LNCaP clone FGC (cell line): ENCODE measurements at regions not wholly inside any gene's neighbourhood (a gene's known extent, or its start where the extent isn't known, plus 50 kb on each side); places are given as distances from the start of the nearest gene placed in this dataset.

Experiments
- DNase-seq: peaks from one replicate; pipeline ENCODE4 v3.0.0-alpha.2; 2011; ENCODE audit warnings: low read depth
- H3K4me3 ChIP-seq: 2 replicates; pipeline ENCODE4 v1.5.1; 2011; ENCODE audit warnings: mild to moderate bottlenecking, low read depth, low read length, control low read depth
- TF ChIP-seq, protein P1 (sequence below): IDR thresholded peaks from 2 replicates; pipeline ENCODE4 v1.5.1; 2012; ENCODE audit warnings: mild to moderate bottlenecking; ENCODE audit not compliant: control insufficient read depth, insufficient read depth; ENCODE audit errors: extremely low read depth

DNA sequence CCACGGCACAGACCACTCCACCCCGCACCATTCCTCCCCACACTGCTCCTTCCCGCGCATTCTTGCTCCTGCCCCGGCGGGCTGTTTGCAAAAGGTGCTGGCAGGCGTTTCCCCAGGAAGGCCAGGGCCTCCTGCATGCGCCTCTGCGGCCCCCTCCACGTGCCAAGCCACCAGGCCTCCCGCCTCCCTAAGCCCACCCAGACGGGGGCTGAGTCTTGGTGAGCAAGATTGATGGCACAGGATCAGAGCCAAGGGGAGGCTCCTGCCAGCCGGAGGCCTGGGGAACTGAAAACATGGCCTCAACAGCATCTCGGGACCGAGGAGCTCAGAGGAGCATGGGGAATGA is 328.3 kb upstream of the DIO3 start:
- no peak overlapping the region for H3K4me3 ChIP-seq
- DNase-seq = no peak
- TF ChIP-seq, protein P1, sequence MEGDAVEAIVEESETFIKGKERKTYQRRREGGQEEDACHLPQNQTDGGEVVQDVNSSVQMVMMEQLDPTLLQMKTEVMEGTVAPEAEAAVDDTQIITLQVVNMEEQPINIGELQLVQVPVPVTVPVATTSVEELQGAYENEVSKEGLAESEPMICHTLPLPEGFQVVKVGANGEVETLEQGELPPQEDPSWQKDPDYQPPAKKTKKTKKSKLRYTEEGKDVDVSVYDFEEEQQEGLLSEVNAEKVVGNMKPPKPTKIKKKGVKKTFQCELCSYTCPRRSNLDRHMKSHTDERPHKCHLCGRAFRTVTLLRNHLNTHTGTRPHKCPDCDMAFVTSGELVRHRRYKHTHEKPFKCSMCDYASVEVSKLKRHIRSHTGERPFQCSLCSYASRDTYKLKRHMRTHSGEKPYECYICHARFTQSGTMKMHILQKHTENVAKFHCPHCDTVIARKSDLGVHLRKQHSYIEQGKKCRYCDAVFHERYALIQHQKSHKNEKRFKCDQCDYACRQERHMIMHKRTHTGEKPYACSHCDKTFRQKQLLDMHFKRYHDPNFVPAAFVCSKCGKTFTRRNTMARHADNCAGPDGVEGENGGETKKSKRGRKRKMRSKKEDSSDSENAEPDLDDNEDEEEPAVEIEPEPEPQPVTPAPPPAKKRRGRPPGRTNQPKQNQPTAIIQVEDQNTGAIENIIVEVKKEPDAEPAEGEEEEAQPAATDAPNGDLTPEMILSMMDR = no peak

DNA sequence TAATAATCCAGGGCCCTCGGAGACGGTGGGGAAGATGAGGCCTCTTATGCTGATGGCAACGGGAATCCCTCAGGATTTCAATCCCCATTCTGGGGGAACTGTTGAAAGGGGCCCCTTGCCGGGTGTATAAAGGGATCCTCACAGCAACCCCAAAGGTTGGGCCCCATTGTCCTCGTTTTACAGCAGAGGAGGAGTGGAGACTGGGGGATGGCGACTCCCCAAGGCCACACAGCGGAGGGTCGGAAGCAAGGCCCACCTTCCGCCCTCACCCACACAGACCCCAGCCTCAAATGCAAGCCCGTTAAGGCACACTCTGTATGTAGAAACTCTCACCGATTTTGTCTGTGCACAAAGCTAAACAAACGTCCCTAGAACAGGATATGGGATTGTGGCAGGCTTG is 327.9 kb upstream of the DIO3 start:
- TF ChIP-seq, protein P1 = no peak
- H3K4me3 ChIP-seq = no peak overlapping the region

GRCh38 chr14:101233808-101234207 is 327.5 kb upstream of the DIO3 start:
- DNase-seq = no peak
- TF ChIP-seq, protein P1 = no peak

More for the DNA sequence above, 327.9 kb upstream of the DIO3 start:
- no peak for DNase-seq

DNA sequence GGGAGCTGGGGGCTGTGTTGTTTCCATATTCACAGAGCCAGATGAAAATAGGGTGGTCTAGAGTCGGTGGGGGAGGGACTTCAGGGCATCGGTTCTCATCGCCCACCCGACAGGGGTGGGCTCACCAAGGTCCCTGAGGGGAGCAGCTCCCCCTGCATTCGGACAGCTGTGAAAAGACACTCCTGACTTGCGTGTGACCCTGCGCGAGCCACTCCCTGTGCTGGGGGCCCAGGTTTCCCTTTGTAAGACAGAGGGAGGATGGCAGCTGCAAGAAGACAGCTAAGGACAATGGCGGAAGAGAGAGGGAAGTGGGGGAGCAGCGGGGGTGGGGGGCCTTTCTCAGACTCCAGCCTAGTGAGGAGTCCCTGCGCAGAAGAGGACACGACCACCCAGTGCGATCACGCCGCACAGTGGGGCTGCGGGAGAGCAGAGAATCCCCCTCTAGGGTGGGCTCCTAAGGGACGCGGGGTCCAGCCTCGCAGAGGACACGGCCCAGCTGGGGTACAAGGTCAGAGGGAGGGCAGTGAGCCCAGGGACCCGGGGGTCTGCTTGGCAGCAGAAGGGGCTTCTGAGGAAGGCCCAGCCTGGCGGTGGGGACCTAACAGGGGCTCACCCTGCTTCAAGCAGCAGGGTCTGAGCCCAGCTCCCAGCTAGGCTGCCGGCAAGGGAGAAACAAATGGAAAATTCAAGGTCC is 326.9 kb upstream of the DIO3 start:
- H3K4me3 ChIP-seq = no peak overlapping the region
- DNase-seq = no peak
- TF ChIP-seq, protein P1 = no peak

More at GRCh38 chr14:101233808-101234207, 327.5 kb upstream of the DIO3 start:
- H3K4me3 ChIP-seq = no peak overlapping the region

- DNase-seq = no peak
- no peak overlapping the region for H3K4me3 ChIP-seq
- TF ChIP-seq, protein P1 = no peak
Measured at GRCh38 chr14:101234999-101235334, 326.3 kb upstream of the DIO3 start.

DNA sequence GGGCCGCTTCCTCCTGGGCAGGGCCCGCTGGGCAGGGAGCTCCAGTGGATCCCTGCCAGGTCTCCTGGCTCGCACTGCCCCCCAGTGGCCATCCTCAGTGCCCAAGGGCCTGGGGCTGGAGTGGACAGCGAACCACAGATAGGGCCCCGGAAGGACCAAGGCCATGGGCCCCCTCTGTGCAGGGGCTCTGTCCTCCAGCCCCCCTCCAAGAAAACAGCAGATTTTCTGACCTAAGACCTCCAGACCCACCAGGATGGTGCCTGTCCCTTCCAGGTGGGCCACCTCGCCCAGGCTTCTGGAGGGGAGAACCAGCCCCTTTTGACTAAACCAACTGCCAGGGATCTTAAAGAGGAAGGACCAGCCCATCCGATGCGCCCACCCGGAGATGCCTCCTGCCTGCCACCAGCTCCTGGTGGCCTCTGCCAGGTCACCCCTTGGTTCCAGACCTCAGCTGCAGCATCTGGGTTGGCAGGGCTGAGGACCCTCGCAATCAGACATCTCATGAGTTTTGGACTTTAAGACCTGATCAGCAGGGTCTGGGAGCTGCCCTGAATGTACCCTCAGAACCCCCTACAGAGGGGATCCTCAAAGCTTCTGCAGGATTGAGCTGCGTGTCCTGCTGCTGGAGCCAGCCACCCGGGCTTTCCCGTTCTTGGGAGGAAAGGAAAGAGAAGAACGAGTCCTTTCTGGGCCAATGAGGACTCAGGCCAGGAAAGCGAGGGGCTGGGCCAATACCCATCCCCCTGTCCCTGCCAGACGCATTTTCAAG is 325.8 kb upstream of the DIO3 start:
- peak; percentile 1 for DNase-seq
- TF ChIP-seq, protein P1 = peak; percentile 91
- no peak overlapping the region for H3K4me3 ChIP-seq
